ENCODE measurements at regions not wholly inside any gene's neighbourhood (a gene's known extent, or its start where the extent isn't known, plus 50 kb on each side); places are given as distances from the start of the nearest gene placed in this dataset.

- TF ChIP-seq CHD7 (IDR thresholded peaks at IDR 0.05; ENCODE audit: insufficient replicate concordance, low read length) (no peak), JUND (IDR thresholded peaks at IDR 0.05; ENCODE audit: low read length) (no peak), MAFK (IDR thresholded peaks at IDR 0.05; ENCODE audit: low read depth, low read length) (no peak), KDM4A (IDR thresholded peaks at IDR 0.05; ENCODE audit: low read depth, low read length, severe bottlenecking) (no peak), SIRT6 (IDR thresholded peaks at IDR 0.05; ENCODE audit: low read length) (no peak), CBX5 (IDR thresholded peaks at IDR 0.05; ENCODE audit: low read depth, low read length) (no peak), MAX (IDR thresholded peaks at IDR 0.05) (no peak), ZNF274 (IDR thresholded peaks at IDR 0.05; ENCODE audit: borderline replicate concordance, extremely low read depth, low read length) (no peak), SP2 (IDR thresholded peaks at IDR 0.05; ENCODE audit: low read length) (no peak), EGR1 (IDR thresholded peaks at IDR 0.05; ENCODE audit: borderline replicate concordance, low read depth, low read length) (no peak), BACH1 (IDR thresholded peaks at IDR 0.05; ENCODE audit: low read length) (no peak)
Observed at GRCh38 chr5:51013036-51013435, 346.6 kb downstream of the PARP8 start (continued).

Measured in H1 (cell line).